ENCODE measurements at regions not wholly inside any gene's neighbourhood (a gene's known extent, or its start where the extent isn't known, plus 50 kb on each side); places are given as distances from the start of the nearest gene placed in this dataset.
"Not testable (repeated sequence)": the region's sequence is repeated elsewhere in the genome, so short reads cannot be mapped to it uniquely, and the experiment has no call there.

GRCh38 chr3:72077473-72078259, 292.7 kb upstream of the PROK2 start:
- no peak overlapping the region for H2AFZ ChIP-seq (ENCODE audit: insufficient read depth, low read depth, low read length, poor library complexity, severe bottlenecking)

GRCh38 chr3:72075848-72076247, 290.9 kb upstream of the PROK2 start:
- H3K79me2 ChIP-seq (ENCODE audit: insufficient read depth, low read length); H3K9ac ChIP-seq (ENCODE audit: insufficient read depth, low read length, poor library complexity, severe bottlenecking); H3K4me2 ChIP-seq (replicated peaks; ENCODE audit: extremely low read depth, low read length, poor library complexity, severe bottlenecking); H2AFZ ChIP-seq (ENCODE audit: insufficient read depth, low read depth, low read length, poor library complexity, severe bottlenecking); H3K36me3 ChIP-seq (replicated peaks in 1 of 2; ENCODE audit: control insufficient read depth in 1 of 2, insufficient read depth in 2 of 2, low read length in 2 of 2); H3K4me3 Mint-ChIP-seq; H3K4me3 ChIP-seq (replicated peaks in 1 of 3; ENCODE audit: low read depth in 2 of 3, low read length in 3 of 3); H3K27ac ChIP-seq (ENCODE audit: low read depth in 1 of 2, low read length in 2 of 2); H4K20me1 ChIP-seq (ENCODE audit: insufficient read depth, low read length); DNase-seq; H3K27me3 Mint-ChIP-seq (ENCODE audit: low read depth in 3 of 3); H3K27me3 ChIP-seq (ENCODE audit: control insufficient read depth in 2 of 2, insufficient read depth in 2 of 2, low read length in 2 of 2); intact Hi-C loops (cut with micrococcal nuclease): not testable (repeated sequence)
- H3K27ac Mint-ChIP-seq, result peak overlapping the region in 1 of 7 donors; percentile 32
- H3K4me1 Mint-ChIP-seq, result peaks cover 32% of the 10 kb centered on the region
- H3K9me3 Mint-ChIP-seq, result peaks cover 15 to 29% (median 22%) of the 10 kb centered on the region in 7 donors
- Histone ChIP-seq H3K9me3 (replicated peaks in 1 of 2; ENCODE audit: control insufficient read depth in 1 of 2, insufficient read depth in 1 of 2, low read length in 2 of 2) (peaks cover 16 to 23% of the 10 kb centered on the region in 2 donors), H3K4me1 (ENCODE audit: control insufficient read depth in 1 of 2, insufficient read depth in 2 of 2, low read length in 2 of 2) (peaks cover 28 to 35% of the 10 kb centered on the region in 2 donors)
- 89% methylated on average over 6 of the region's 7 CpGs for WGBS (ENCODE audit: insufficient coverage)
- peaks cover 2 to 28% of the 10 kb centered on the region in 2 donors for H3K36me3 Mint-ChIP-seq

More at GRCh38 chr3:72077473-72078259, 292.7 kb upstream of the PROK2 start:
- WGBS (ENCODE audit: insufficient coverage), result 4% methylated on average over 6 of the region's 6 CpGs
- H3K27ac Mint-ChIP-seq, result peak overlapping the region in 6 of 7 donors; percentile 20 to 85 (median 60)
- peaks cover 16 to 23% of the 10 kb centered on the region in 2 donors for H3K9me3 ChIP-seq (replicated peaks in 1 of 2; ENCODE audit: control insufficient read depth in 1 of 2, insufficient read depth in 1 of 2, low read length in 2 of 2)
- H3K9ac ChIP-seq (ENCODE audit: insufficient read depth, low read length, poor library complexity, severe bottlenecking), result no peak overlapping the region
- H3K4me3 ChIP-seq (replicated peaks in 1 of 3; ENCODE audit: low read depth in 2 of 3, low read length in 3 of 3), result no peak overlapping the region
- TF ChIP-seq CTCF (IDR thresholded peaks at IDR 0.05), result no peak
- no peaks in the 10 kb centered on the region for H4K20me1 ChIP-seq (ENCODE audit: insufficient read depth, low read length)
- H3K4me1 Mint-ChIP-seq, result peaks cover 50% of the 10 kb centered on the region
- DNase-seq, result peak; percentile 22 to 55 (median 51)
- no peaks in the 10 kb centered on the region for H3K79me2 ChIP-seq (ENCODE audit: insufficient read depth, low read length)
- intact Hi-C loops (cut with micrococcal nuclease), result no loop called here
- H3K27ac ChIP-seq (ENCODE audit: low read depth in 1 of 2, low read length in 2 of 2), result no peak overlapping the region
- H3K27me3 Mint-ChIP-seq (ENCODE audit: low read depth in 3 of 3), result peaks cover 0 to 4% (median 0%) of the 10 kb centered on the region in 3 donors
- H3K4me2 ChIP-seq (replicated peaks; ENCODE audit: extremely low read depth, low read length, poor library complexity, severe bottlenecking), result peak overlapping the region; percentile 14
- H3K4me1 ChIP-seq (ENCODE audit: control insufficient read depth in 1 of 2, insufficient read depth in 2 of 2, low read length in 2 of 2), result peaks cover 46 to 52% of the 10 kb centered on the region in 2 donors
- peak overlapping the region in 1 of 2 donors; percentile 64 for H3K4me3 Mint-ChIP-seq
- H3K27me3 ChIP-seq (ENCODE audit: control insufficient read depth in 2 of 2, insufficient read depth in 2 of 2, low read length in 2 of 2), result no peaks in the 10 kb centered on the region
- no peaks in the 10 kb centered on the region for H3K36me3 ChIP-seq (replicated peaks in 1 of 2; ENCODE audit: control insufficient read depth in 1 of 2, insufficient read depth in 2 of 2, low read length in 2 of 2)
- peaks cover 15 to 29% (median 22%) of the 10 kb centered on the region in 7 donors for H3K9me3 Mint-ChIP-seq
- peaks cover 2 to 30% of the 10 kb centered on the region in 2 donors for H3K36me3 Mint-ChIP-seq
